Keratinocyte (primary cell): ENCODE measurements at regions not wholly inside any gene's neighbourhood (a gene's known extent, or its start where the extent isn't known, plus 50 kb on each side); places are given as distances from the start of the nearest gene placed in this dataset.

Experiments used
- DNase-seq: peaks from one replicate; pipeline ENCODE4 v3.0.0-alpha.2; 2011; ENCODE audit warnings: low read depth, missing footprints, low spot score
- FAIRE-seq: peaks from 2 replicates; lab custom pipeline; 2011; peaks lifted over from hg19 to GRCh38; lab: Jason Lieb, UNC
- H2AFZ ChIP-seq: 2 replicates; pipeline ENCODE4 v1.6.0; 2012; ENCODE audit warnings: low read length, control low read depth, inconsistent platforms; ENCODE audit not compliant: control insufficient read depth
- H3K27ac ChIP-seq: 2 replicates; pipeline ENCODE4 v1.5.1; 2011; ENCODE audit warnings: low read length; ENCODE audit not compliant: control insufficient read depth, insufficient read depth
- H3K27me3 ChIP-seq: 3 replicates; pipeline ENCODE4 v1.6.0; 2011; ENCODE audit warnings: low read length; ENCODE audit not compliant: control insufficient read depth, insufficient read depth; ENCODE audit errors: extremely low read depth
- H3K36me3 ChIP-seq, 2 experiments: 2 replicates in 1 of 2; 3 replicates in 1 of 2; pipeline ENCODE4 v1.5.1; 2011; ENCODE audit warnings: low read length in 2 of 2, mild to moderate bottlenecking in 1 of 2; ENCODE audit not compliant: control insufficient read depth in 2 of 2, insufficient read depth in 2 of 2; ENCODE audit errors: extremely low read depth in 1 of 2
- H3K4me1 ChIP-seq: 3 replicates; pipeline ENCODE4 v1.5.1; 2011; ENCODE audit warnings: low read length; ENCODE audit not compliant: control insufficient read depth, insufficient read depth; ENCODE audit errors: extremely low read depth
- H3K4me2 ChIP-seq: 3 replicates; pipeline ENCODE4 v1.6.0; 2011; ENCODE audit warnings: low read depth, low read length; ENCODE audit not compliant: control insufficient read depth, insufficient read depth; ENCODE audit errors: extremely low read depth
- H3K4me3 ChIP-seq, 3 experiments: fragments of 200-600 bp in 1 of 3; sonication (generic) in 1 of 3; 2 replicates in 2 of 3; 3 replicates in 1 of 3; pipeline ENCODE4 v1.5.1; 2011 to 2016; ENCODE audit warnings: low read length in 3 of 3, mild to moderate bottlenecking in 3 of 3, control low read depth in 2 of 3, inconsistent platforms in 1 of 3, low read depth in 1 of 3, mixed read lengths in 1 of 3, mixed run types in 1 of 3, moderate library complexity in 1 of 3; ENCODE audit not compliant: control insufficient read depth in 2 of 3, insufficient read depth in 2 of 3; ENCODE audit errors: extremely low read depth in 1 of 3
- H3K79me2 ChIP-seq: 2 replicates; pipeline ENCODE4 v1.6.0; 2012; ENCODE audit warnings: low read length; ENCODE audit not compliant: control insufficient read depth, insufficient read depth
- H3K9ac ChIP-seq: 3 replicates; pipeline ENCODE4 v1.6.0; 2011; ENCODE audit warnings: low read length; ENCODE audit not compliant: control insufficient read depth, insufficient read depth; ENCODE audit errors: extremely low read depth
- H3K9me1 ChIP-seq: 3 replicates; pipeline ENCODE4 v1.6.0; 2011; ENCODE audit warnings: low read length; ENCODE audit not compliant: control insufficient read depth, insufficient read depth; ENCODE audit errors: extremely low read depth
- H3K9me3 ChIP-seq: 2 replicates; pipeline ENCODE4 v1.5.1; 2012; ENCODE audit warnings: low read depth, low read length; ENCODE audit not compliant: control insufficient read depth
- H4K20me1 ChIP-seq: 3 replicates; pipeline ENCODE4 v1.6.0; 2011; ENCODE audit warnings: low read length; ENCODE audit not compliant: control insufficient read depth, insufficient read depth; ENCODE audit errors: extremely low read depth
- CTCF ChIP-seq, 3 experiments: IDR thresholded peaks in 1 of 3; conservative IDR thresholded peaks in 1 of 3; optimal IDR thresholded peaks in 1 of 3; 2 replicates in 2 of 3; 3 replicates in 1 of 3; pipeline versions ENCODE3 to v1.5.1; 2011; ENCODE audit warnings: low read length in 3 of 3, mild to moderate bottlenecking in 3 of 3, moderate library complexity in 2 of 3, control low read depth in 1 of 3, inconsistent platforms in 1 of 3; ENCODE audit not compliant: insufficient read depth in 2 of 3; ENCODE audit errors: extremely low read depth in 1 of 3
- EZH2 ChIP-seq: IDR thresholded peaks from one replicate; pipeline ENCODE4 v1.6.1; 2012; ENCODE audit warnings: inconsistent platforms, mild to moderate bottlenecking, low read length, moderate library complexity
- dilution Hi-C: fragments of 300-500 bp; cut with MboI; formaldehyde crosslinking; loops from one replicate; pipeline ENCODE4 v1.7.0; 2020; ENCODE audit warnings: low sequenced_read_pairs; ENCODE audit not compliant: extremely low pct_ligation_motif_present

GRCh38 chr3:117744935-117745334, 1035.4 kb downstream of the TUSC7 start:
- no peaks in the 10 kb centered on the region for H3K79me2 ChIP-seq
- H3K27ac ChIP-seq: no peak overlapping the region
- no peak overlapping the region for H2AFZ ChIP-seq
- TF ChIP-seq EZH2 (no peak), CTCF (optimal IDR thresholded peaks at IDR 0.05 in 1 of 3, IDR thresholded peaks at IDR 0.05 in 1 of 3, conservative IDR thresholded peaks at IDR 0.05 in 1 of 3; ENCODE audit: extremely low read depth in 1 of 3, insufficient read depth in 2 of 3, low read length in 3 of 3) (no peak)
- H3K9ac ChIP-seq: no peak overlapping the region
- no peaks in the 10 kb centered on the region for H3K9me3 ChIP-seq
- no peak for FAIRE-seq
- no peak for DNase-seq
- H3K27me3 ChIP-seq: no peaks in the 10 kb centered on the region
- H3K9me1 ChIP-seq: no peaks in the 10 kb centered on the region
- no peak overlapping the region for H3K4me3 ChIP-seq
- dilution Hi-C loops: no loop called here
- H3K4me2 ChIP-seq: no peak overlapping the region
- no peaks in the 10 kb centered on the region for H3K4me1 ChIP-seq
- no peaks in the 10 kb centered on the region for H4K20me1 ChIP-seq
- no peaks in the 10 kb centered on the region for H3K36me3 ChIP-seq

GRCh38 chr3:117745516-117745915, 1035.9 kb downstream of the TUSC7 start:
- Histone ChIP-seq H4K20me1 (no peaks in the 10 kb centered on the region), H3K9ac (no peak overlapping the region), H3K9me1 (no peaks in the 10 kb centered on the region), H3K79me2 (no peaks in the 10 kb centered on the region), H3K27me3 (no peaks in the 10 kb centered on the region), H3K27ac (no peak overlapping the region), H3K9me3 (no peaks in the 10 kb centered on the region), H3K4me3 (no peak overlapping the region), H3K36me3 (no peaks in the 10 kb centered on the region), H3K4me2 (no peak overlapping the region), H2AFZ (no peak overlapping the region), H3K4me1 (no peaks in the 10 kb centered on the region)
- DNase-seq (no peak), FAIRE-seq (no peak)
- TF ChIP-seq EZH2: no peak
- no peak for TF ChIP-seq CTCF (optimal IDR thresholded peaks at IDR 0.05 in 1 of 3, IDR thresholded peaks at IDR 0.05 in 1 of 3, conservative IDR thresholded peaks at IDR 0.05 in 1 of 3; ENCODE audit: extremely low read depth in 1 of 3, insufficient read depth in 2 of 3, low read length in 3 of 3)
- dilution Hi-C loops: no loop called here
